ENCODE measurements at regions not wholly inside any gene's neighbourhood (a gene's known extent, or its start where the extent isn't known, plus 50 kb on each side); places are given as distances from the start of the nearest gene placed in this dataset.

GRCh38 chr2:153143540-153143939 is 335.0 kb downstream of the RPRM start (continued):
- TF ChIP-seq NANOG (IDR thresholded peaks at IDR 0.05; ENCODE audit: borderline replicate concordance) (no peak), STAT1 (IDR thresholded peaks at IDR 0.05; ENCODE audit: unreplicated experiment) (no peak), CREB1 (CRISPR knock-in tag; IDR thresholded peaks at IDR 0.05; ENCODE audit: low read depth) (no peak), ETS1 (IDR thresholded peaks at IDR 0.05) (no peak), CTCF (conservative IDR thresholded peaks at IDR 0.05; ENCODE audit: low read depth in 2 of 2) (no peak), ZNF114 (CRISPR knock-in tag; IDR thresholded peaks at IDR 0.05) (no peak), ZNF331 (CRISPR knock-in tag; IDR thresholded peaks at IDR 0.05; ENCODE audit: low read depth) (no peak), REST (IDR thresholded peaks at IDR 0.05; ENCODE audit: unreplicated experiment) (no peak), POLR2AphosphoS5 (IDR thresholded peaks at IDR 0.05; ENCODE audit: low read depth) (no peak)

GRCh38 chr2:153140498-153140897 is 338.1 kb downstream of the RPRM start:
- H3K4me1 ChIP-seq (ENCODE audit: insufficient read depth) = 0 out of 2 replicates have a peak, but pooled peaks cover 6% of the 10 kb centered on the region
- no peaks in the 10 kb centered on the region for H3K9me3 Mint-ChIP-seq
- ATAC-seq (no peak), DNase-seq (ENCODE audit: low spot score) (no peak)
- H3K36me3 Mint-ChIP-seq (ENCODE audit: low read depth) = no peaks in the 10 kb centered on the region
- no peaks in the 10 kb centered on the region for H3K27me3 Mint-ChIP-seq (ENCODE audit: insufficient read depth, low read depth, poor library complexity)
- no peaks in the 10 kb centered on the region for H3K79me2 ChIP-seq (replicated peaks; ENCODE audit: insufficient read depth)
- H3K9me2 ChIP-seq (ENCODE audit: insufficient read depth) = peaks cover 15% of the 10 kb centered on the region
- no peak overlapping the region for H3K27ac Mint-ChIP-seq
- H4K20me1 ChIP-seq (replicated peaks; ENCODE audit: insufficient read depth) = no peaks in the 10 kb centered on the region
- no peaks in the 10 kb centered on the region for H3K27me3 ChIP-seq (ENCODE audit: insufficient read depth)
- no peaks in the 10 kb centered on the region for H3F3A ChIP-seq (replicated peaks; ENCODE audit: low read depth)
- H3K27ac ChIP-seq (ENCODE audit: low read depth) = no peak overlapping the region
- H3K4me3 Mint-ChIP-seq = no peak overlapping the region
- H2AFZ ChIP-seq = no peak overlapping the region
- H3K4me1 Mint-ChIP-seq = peaks cover 8% of the 10 kb centered on the region
- TF ChIP-seq EZH2 (IDR thresholded peaks at IDR 0.05; ENCODE audit: low read depth, unreplicated experiment) = no peak
- no peak for TF ChIP-seq POLR2AphosphoS5 (IDR thresholded peaks at IDR 0.05; ENCODE audit: low read depth)
- no peak for TF ChIP-seq REST (IDR thresholded peaks at IDR 0.05; ENCODE audit: unreplicated experiment)
- no peak overlapping the region for H3K4me3 ChIP-seq
- H3K36me3 ChIP-seq (ENCODE audit: insufficient read depth) = no peaks in the 10 kb centered on the region
- peak overlapping the region; percentile 31; the same call in 1 of the 2 replicates for H3K4me2 ChIP-seq

Measured in GM23338 (cell line).